HG02610 (cell line): ENCODE measurements at regions not wholly inside any gene's neighbourhood (a gene's known extent, or its start where the extent isn't known, plus 50 kb on each side); places are given as distances from the start of the nearest gene placed in this dataset.
A peak's percentile ranks its signal among the peaks of the same experiment; 100 is the strongest.
"Not testable (repeated sequence)": the region's sequence is repeated elsewhere in the genome, so short reads cannot be mapped to it uniquely, and the experiment has no call there.

ENCODE experiments used
- ATAC-seq: cut with Tn5 transposase; IDR thresholded peaks from one replicate; pipeline ENCODE4 v1.9.1; 2021; ENCODE audit warnings: mild to moderate bottlenecking, moderate library complexity; ENCODE audit not compliant: unreplicated experiment

- ATAC-seq, result no peak
Measured at GRCh38 chrX:117843749-117844148, 272.9 kb downstream of the KLHL13 start.

- no peak for ATAC-seq
Measured at GRCh38 chrX:117840645-117841044, 276.0 kb downstream of the KLHL13 start.

GRCh38 chrX:117839544-117839943 is 277.1 kb downstream of the KLHL13 start:
- no peak for ATAC-seq

GRCh38 chrX:117838581-117839331 is 277.9 kb downstream of the KLHL13 start:
- ATAC-seq, result no peak

GRCh38 chrX:117835034-117835433 is 281.6 kb downstream of the KLHL13 start:
- no peak for ATAC-seq

GRCh38 chrX:117834076-117834475 is 282.5 kb downstream of the KLHL13 start:
- ATAC-seq, result no peak

- not testable (repeated sequence) for ATAC-seq
Measured at GRCh38 chrX:117821472-117821871, 295.1 kb downstream of the KLHL13 start.

GRCh38 chrX:117808426-117808825 is 308.2 kb downstream of the KLHL13 start:
- ATAC-seq, result no peak

GRCh38 chrX:117803463-117803862 is 313.1 kb downstream of the KLHL13 start:
- ATAC-seq, result no peak

- no peak for ATAC-seq
Measured at GRCh38 chrX:117788339-117788738, 328.3 kb downstream of the KLHL13 start.

- no peak for ATAC-seq
Measured at GRCh38 chrX:117771384-117771783, 345.2 kb downstream of the KLHL13 start.

- no peak for ATAC-seq
Measured at GRCh38 chrX:117768861-117769604, 347.6 kb downstream of the KLHL13 start.

GRCh38 chrX:117765211-117765610 is 351.4 kb downstream of the KLHL13 start:
- no peak for ATAC-seq

- ATAC-seq, result peak; percentile 99
Measured at GRCh38 chrX:117752745-117753144, 363.9 kb downstream of the KLHL13 start.

GRCh38 chrX:117751155-117751554 is 365.5 kb downstream of the KLHL13 start:
- ATAC-seq, result no peak

- no peak for ATAC-seq
Measured at GRCh38 chrX:117744958-117745357, 371.7 kb downstream of the KLHL13 start.

GRCh38 chrX:117743469-117744251 is 372.9 kb downstream of the KLHL13 start:
- ATAC-seq, result no peak

- no peak for ATAC-seq
Measured at GRCh38 chrX:117713411-117713810, 403.2 kb downstream of the KLHL13 start.

- no peak for ATAC-seq
Measured at GRCh38 chrX:117711782-117712181, 404.8 kb downstream of the KLHL13 start.

- ATAC-seq, result no peak
Measured at GRCh38 chrX:117707948-117708743, 408.5 kb downstream of the KLHL13 start.

GRCh38 chrX:117701050-117701449 is 415.6 kb downstream of the KLHL13 start:
- ATAC-seq, result no peak
